T-helper 22 cell (primary cell): ENCODE measurements at regions not wholly inside any gene's neighbourhood (a gene's known extent, or its start where the extent isn't known, plus 50 kb on each side); places are given as distances from the start of the nearest gene placed in this dataset.

Experiments used
- DNase-seq: peaks from one replicate; pipeline ENCODE4 v3.0.0-alpha.2; 2020; ENCODE audit warnings: low read depth

DNA sequence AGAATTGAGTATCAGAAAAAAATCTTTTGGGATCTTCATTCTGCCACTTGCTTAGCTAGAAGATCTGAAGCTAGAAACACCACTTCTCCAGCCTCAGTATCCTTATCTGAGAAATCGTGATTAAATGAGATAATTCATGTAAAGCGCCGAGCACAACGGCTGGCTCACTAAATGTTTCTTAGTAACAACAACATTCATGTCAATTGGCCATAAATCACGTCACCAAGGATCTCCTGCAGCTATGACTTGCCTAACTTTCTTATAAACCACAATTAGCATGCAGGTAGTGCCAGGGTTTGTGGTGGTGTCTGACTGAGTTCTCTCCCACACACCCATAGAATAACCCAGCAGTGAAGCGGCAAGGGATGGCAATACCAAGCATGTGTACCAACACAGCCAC, 501.3 kb downstream of the EFNB2 start:
- no peak for DNase-seq

DNA sequence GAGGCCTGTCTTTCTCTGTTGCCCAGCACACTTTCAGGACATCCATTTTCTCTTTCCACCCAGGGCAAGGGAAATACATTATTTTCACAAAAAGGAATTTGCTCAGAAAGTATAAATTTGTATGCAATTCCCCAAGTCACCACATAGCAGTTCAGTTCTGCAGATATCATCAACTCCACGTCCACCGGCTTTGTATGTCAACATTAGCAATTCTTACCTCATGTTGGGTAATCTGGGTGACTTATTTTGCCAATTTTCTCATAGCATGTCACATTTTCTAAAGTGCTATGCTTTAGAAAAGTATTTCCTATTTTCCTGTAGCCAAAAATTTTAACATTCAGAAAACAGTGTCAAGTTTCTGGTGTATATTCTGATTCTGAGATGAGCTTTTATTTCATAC, 501.8 kb downstream of the EFNB2 start:
- DNase-seq, result no peak

DNA sequence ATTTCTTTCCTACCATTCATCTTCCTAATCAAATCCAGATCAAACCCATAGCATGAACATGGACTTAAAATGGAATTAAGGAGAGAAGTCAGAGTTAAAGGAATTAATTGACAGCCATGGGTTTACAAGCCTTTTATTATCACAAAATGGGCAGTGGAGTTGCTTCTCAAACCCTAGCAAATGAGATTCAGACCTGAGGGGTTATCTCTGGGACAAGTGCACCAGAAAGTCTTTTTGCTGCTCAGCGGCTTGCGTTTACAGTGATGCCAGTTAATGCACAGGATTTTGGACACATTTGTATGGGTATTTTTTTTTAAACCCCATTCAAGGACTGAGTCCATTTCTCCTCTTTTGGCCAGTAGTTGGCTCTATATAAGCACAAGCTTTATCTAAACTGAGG, 503.0 kb downstream of the EFNB2 start:
- no peak for DNase-seq

GRCh38 chr13:106029676-106030290, 505.7 kb downstream of the EFNB2 start:
- no peak for DNase-seq

DNA sequence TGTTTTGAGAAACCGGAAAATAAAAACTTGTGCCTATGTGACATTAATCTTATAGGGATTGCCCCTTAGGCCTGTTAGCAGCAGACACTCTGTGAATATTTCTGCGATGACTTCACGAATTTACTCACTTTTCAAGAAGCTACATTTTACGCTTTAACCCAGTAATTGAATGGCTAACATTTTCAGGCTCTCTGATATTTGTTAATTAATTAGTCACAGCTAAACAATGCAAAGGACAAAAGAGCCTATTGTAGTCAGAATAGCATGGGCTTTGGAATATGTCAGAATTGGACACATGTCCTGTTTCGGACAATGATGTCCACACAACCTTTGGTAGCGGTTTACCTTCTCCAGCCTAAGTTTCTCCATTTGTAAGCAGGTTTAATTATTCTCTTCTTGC, 506.6 kb downstream of the EFNB2 start:
- DNase-seq, result no peak

- no peak for DNase-seq
Observed at GRCh38 chr13:106011600-106011999, 523.9 kb downstream of the EFNB2 start.

GRCh38 chr13:106010836-106011235, 524.6 kb downstream of the EFNB2 start:
- DNase-seq, result no peak

GRCh38 chr13:106008540-106008939, 526.9 kb downstream of the EFNB2 start:
- DNase-seq, result no peak

GRCh38 chr13:106007156-106007555, 528.3 kb downstream of the EFNB2 start:
- no peak for DNase-seq

- DNase-seq, result no peak
Observed at GRCh38 chr13:106003651-106004050, 531.8 kb downstream of the EFNB2 start.

DNA sequence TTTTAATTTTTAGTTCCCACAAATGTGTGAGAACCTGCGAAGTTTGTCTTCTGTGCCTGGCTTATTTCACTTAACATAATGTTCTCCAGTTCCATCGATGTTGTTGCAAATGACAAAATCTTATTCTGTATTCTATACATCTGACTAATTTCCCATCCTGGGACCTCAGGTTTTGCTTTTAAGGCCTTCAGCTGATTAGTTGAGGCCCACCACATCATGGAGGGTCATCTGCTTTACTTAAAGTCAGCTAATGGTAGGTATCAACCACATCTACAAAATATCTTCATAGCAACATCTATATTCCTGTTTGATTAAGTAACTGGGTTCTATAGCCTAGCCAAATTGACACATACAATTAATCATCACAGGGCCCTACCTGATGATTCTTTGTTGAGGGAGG, 534.0 kb downstream of the EFNB2 start:
- no peak for DNase-seq

DNA sequence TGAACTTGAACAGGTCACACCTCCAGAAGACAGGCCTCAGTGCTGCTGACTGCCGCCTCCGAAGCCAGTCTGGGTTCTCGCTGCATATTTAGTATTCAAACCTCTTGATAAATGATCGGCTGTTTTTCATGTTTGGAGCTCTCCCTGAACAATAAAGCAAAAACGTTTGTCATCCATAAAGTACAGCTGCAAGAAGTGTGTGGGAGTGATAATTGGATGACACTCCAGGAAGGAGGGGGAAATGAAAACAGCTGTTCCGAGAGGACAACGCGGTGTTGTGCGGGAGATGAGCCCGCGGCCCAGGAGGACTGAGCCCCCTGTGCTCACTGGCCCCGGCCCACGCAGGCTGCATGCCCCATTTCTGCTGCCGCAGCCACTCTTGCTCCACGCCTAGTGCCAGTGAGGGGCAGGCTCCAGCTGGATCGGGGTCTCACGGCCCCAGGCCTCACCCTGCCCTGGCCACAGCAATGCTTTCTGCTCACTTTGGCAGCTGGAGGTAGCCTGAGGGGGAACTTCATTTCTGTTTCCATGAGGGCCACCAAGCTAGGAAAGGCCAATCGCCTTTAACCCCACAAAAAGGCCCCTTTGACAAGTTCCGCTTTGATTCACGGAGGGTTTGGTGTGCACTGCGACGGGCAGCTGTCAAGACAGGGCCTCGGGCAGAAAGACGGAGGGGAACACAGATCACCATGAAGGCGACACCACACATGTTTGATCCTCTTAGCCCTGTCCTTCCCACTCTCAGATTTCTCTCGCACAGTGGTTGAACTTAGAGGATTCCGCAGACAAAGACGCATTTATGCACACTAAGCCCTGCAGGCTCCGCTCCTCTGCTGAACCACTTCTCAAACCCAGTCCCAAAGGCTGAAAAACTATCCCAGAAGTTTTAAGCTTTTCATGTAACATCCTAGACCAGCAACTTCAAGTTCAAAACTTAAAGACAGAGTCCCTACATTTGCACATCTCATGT, 537.6 kb downstream of the EFNB2 start:
- no peak for DNase-seq

DNA sequence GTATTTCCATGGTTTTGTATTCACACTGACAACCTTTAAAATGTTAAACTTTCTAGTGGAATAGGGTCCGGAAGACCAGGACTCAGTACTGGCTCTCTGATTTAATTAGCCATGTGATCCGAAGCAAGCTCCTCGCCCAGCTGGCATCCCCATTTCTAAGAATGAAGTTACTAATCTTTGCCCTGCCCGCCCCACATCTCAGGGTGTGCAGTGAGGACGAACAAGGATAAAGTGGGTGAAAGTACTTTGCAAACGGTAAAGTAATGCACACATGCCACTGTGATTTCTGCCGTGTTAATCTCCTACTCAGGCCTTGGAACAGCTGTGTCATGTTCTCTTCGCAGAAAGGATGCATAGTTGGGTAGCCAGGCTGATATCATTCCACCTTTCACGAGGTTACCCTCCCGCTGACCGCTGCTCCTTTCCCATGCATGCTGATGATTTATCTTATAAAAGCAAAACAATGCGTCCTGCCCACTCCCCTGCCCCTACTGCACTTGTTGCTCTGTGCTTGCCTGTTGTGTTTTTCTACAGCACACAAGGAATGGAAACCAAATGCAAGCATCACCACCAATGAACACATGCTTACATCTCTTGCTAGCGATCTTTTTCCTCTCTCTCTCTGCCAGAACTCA, 539.0 kb downstream of the EFNB2 start:
- no peak for DNase-seq

- no peak for DNase-seq
Observed at GRCh38 chr13:105994340-105994739, 541.1 kb downstream of the EFNB2 start.

DNA sequence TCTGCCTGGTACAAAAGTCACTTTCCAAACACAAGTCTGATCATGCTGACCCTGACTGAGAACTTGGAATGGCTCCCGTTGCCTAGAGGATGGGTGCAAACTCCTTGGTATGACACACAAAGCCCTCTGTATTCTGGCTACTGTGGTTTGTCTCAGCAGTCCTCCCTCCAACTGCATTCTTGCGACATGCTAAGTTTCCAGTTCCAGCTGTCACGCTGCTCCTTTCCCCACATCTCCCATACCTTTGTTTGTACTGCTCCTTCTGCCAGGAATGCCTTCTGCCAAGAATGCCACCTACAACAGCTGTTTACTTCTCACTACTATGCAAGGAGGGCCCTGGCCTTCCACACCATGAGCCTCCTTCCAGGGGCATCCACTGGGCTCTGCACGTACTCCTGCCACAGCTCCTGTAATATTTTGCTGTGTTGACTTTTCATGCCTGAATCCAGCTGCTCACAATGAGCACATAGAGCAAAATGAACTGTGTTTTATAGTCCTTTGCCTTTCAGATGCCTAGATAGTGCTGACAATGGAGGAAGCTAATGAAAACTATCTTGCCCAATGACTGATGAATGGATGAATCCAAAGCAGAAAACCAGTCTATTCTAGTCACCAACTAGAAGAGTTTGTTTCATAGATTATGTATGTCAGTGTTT, 543.7 kb downstream of the EFNB2 start:
- DNase-seq, result no peak

- DNase-seq, result no peak
Observed at GRCh38 chr13:105991131-105991530, 544.3 kb downstream of the EFNB2 start.

GRCh38 chr13:105990256-105990958, 545.1 kb downstream of the EFNB2 start:
- DNase-seq, result no peak

DNA sequence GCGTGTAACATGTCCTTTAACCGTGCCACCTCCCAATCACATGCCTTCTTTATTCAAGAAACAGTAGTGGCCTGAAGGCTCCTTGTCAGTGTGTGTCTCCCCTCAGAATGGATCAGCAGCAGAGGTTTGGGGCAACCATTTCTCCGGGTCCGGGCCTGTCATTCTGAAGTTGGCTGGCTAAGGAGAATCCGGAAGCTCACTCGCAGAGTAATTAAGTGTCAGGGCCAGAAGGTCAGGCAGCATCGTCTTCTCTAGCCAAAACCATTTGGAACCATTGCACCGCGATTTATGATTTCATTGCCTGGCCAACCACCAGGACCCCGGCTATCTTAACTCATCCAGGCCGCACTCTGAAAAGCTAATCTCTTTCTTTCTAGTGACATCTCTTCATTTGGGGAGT, 550.8 kb downstream of the EFNB2 start:
- no peak for DNase-seq

- DNase-seq, result no peak
Observed at GRCh38 chr13:105984236-105984635, 551.2 kb downstream of the EFNB2 start.

- no peak for DNase-seq
Observed at GRCh38 chr13:105982219-105982930, 553.1 kb downstream of the EFNB2 start.
